VCaP (cell line): ENCODE measurements at regions not wholly inside any gene's neighbourhood (a gene's known extent, or its start where the extent isn't known, plus 50 kb on each side); places are given as distances from the start of the nearest gene placed in this dataset.

Experiments used
- H3K27ac ChIP-seq: fragments of 450-650 bp; 2 replicates; pipeline ENCODE4 v1.5.1; 2017
- CTCF ChIP-seq: fragments of 450-650 bp; conservative IDR thresholded peaks from 2 replicates; pipeline ENCODE4 v1.5.1; 2017; ENCODE audit warnings: mild to moderate bottlenecking, moderate library complexity

- no peak overlapping the region for H3K27ac ChIP-seq
- no peak for TF ChIP-seq CTCF
Measured at GRCh38 chr6:96304997-96305396, 216.6 kb upstream of the UFL1 start.

DNA sequence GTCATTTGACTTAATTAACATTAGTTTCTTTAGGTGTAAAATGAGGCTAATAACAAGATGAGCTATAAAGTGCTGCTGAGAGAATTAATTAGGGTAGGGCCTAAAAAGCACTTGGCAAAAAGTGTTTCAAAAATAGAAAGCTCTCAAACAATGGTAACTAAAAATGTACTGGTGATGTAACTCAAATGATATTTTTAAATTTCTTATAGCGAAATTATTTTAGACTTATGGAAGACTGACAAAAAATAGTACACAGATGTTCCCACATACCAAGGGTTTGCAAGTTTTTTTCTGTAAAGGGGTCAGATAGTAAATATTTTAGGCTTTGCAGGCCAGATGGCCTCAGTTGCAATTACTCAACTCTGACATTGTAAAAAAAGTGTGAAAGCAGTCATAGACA is 190.7 kb upstream of the UFL1 start:
- H3K27ac ChIP-seq = no peak overlapping the region
- no peak for TF ChIP-seq CTCF

GRCh38 chr6:96340164-96340563 is 181.4 kb upstream of the UFL1 start:
- TF ChIP-seq CTCF = no peak
- H3K27ac ChIP-seq = no peak overlapping the region

GRCh38 chr6:96345501-96345900 is 176.1 kb upstream of the UFL1 start:
- TF ChIP-seq CTCF = no peak
- H3K27ac ChIP-seq = no peak overlapping the region

GRCh38 chr6:96381246-96381645 is 140.4 kb upstream of the UFL1 start:
- no peak overlapping the region for H3K27ac ChIP-seq
- TF ChIP-seq CTCF = no peak

DNA sequence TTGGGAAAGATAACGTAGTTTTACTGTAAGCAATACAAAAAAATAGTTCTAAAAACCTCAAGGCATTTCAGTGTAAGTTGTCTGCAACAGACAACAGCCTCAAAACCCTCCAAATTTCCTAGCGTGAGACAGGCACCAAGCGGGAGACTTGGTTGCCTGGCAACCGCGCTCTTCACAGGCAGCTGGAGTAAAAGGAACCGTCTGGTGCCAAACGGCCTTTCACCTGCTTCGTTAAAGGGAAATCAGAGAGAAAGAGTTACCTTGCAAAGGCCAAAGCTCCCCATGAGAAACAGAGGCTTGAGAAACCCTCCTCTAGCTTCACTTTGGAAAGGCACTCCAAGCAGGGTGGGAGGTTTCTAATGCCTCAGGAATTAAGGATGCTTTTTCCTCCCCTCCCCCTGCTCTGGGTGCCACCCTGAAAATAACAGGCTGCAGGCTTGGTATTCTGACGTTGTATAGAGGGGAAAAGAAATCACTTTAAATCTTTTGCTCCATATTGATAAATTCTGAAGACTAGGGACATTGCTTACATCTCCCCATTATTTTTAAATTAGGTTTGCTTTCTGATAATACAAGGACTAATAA is 129.7 kb upstream of the UFL1 start:
- H3K27ac ChIP-seq = no peak overlapping the region
- no peak for TF ChIP-seq CTCF

DNA sequence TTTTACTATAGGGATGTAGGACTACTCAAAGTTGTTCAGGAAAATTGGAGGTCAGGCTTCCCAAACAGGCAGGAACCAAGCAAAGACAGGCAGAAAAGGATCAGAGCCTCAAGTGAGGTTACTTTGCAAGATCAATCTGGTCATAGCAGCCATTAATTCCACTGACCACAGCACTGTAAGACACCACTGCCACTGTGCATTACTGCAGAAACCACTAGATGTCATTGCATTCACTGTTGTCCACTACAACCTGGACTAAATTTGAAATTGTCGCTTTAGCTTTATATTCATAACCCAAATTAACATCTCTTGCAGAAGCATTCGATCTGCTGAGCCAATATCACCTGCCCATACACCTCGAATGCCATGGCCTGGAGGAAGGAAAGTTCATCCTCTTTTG is 126.9 kb upstream of the UFL1 start:
- peak; percentile 81 for TF ChIP-seq CTCF
- no peak overlapping the region for H3K27ac ChIP-seq
